Smooth muscle cell (in vitro differentiated cells): ENCODE measurements at regions not wholly inside any gene's neighbourhood (a gene's known extent, or its start where the extent isn't known, plus 50 kb on each side); places are given as distances from the start of the nearest gene placed in this dataset.

Experiments
- DNase-seq: peaks from one replicate; lab custom pipeline; 2025; ENCODE audit not compliant: unreplicated experiment; lab: John Stamatoyannopoulos, UW
- H2AFZ ChIP-seq: fragments of 200-600 bp; sonication (generic); 2 replicates; pipeline ENCODE4 v1.6.0; 2016; ENCODE audit warnings: antibody characterized with exemption, low read depth, mild to moderate bottlenecking
- H3F3A ChIP-seq: fragments of 200-600 bp; sonication (generic); 2 replicates; pipeline ENCODE4 v1.6.0; 2017; ENCODE audit warnings: antibody characterized with exemption, low read depth
- H3K27ac ChIP-seq: fragments of 200-600 bp; sonication (generic); 2 replicates; pipeline ENCODE4 v1.5.1; 2016; ENCODE audit warnings: low read depth, mild to moderate bottlenecking
- H3K27me3 ChIP-seq: fragments of 200-600 bp; sonication (generic); 2 replicates; pipeline ENCODE4 v1.6.1; 2016; ENCODE audit warnings: low read depth, mild to moderate bottlenecking
- H3K36me3 ChIP-seq: fragments of 200-600 bp; sonication (generic); 2 replicates; pipeline ENCODE4 v1.5.1; 2016; ENCODE audit warnings: low read depth
- H3K4me1 ChIP-seq: fragments of 200-600 bp; sonication (generic); 2 replicates; pipeline ENCODE4 v1.5.1; 2016; ENCODE audit warnings: low read depth
- H3K4me2 ChIP-seq: fragments of 200-600 bp; sonication (generic); 2 replicates; pipeline ENCODE4 v1.6.0; 2016; ENCODE audit warnings: mild to moderate bottlenecking
- H3K4me3 ChIP-seq: fragments of 200-600 bp; sonication (generic); 2 replicates; pipeline ENCODE4 v1.5.1; 2016; ENCODE audit warnings: mild to moderate bottlenecking
- H3K79me2 ChIP-seq: fragments of 200-600 bp; sonication (generic); 2 replicates; pipeline ENCODE4 v1.6.0; 2016; ENCODE audit warnings: low read depth, mild to moderate bottlenecking
- H3K9ac ChIP-seq: fragments of 200-600 bp; sonication (generic); 2 replicates; pipeline ENCODE4 v1.6.0; 2016; ENCODE audit warnings: low read depth
- H3K9me3 ChIP-seq: fragments of 200-600 bp; sonication (generic); replicated peaks from 2 replicates; pipeline ENCODE4 v1.5.1; 2016; ENCODE audit warnings: low read depth
- H4K20me1 ChIP-seq: fragments of 200-600 bp; sonication (generic); 2 replicates; pipeline ENCODE4 v1.6.0; 2016; ENCODE audit warnings: low read depth
- WGBS: methylation state at CpG from one replicate; pipeline ENCODE4 v1.1.7; 2016; ENCODE audit warnings: low lambda C conversion rate; 5-methylcytosine and 5-hydroxymethylcytosine counted together
- TF ChIP-seq, protein P1 (sequence below): fragments of 200-600 bp; sonication (generic); IDR thresholded peaks from 2 replicates; pipeline ENCODE4 v1.5.1; 2017; ENCODE audit warnings: borderline replicate concordance, mild to moderate bottlenecking, antibody characterized with exemption; ENCODE audit not compliant: insufficient read depth, poor library complexity, severe bottlenecking

DNA sequence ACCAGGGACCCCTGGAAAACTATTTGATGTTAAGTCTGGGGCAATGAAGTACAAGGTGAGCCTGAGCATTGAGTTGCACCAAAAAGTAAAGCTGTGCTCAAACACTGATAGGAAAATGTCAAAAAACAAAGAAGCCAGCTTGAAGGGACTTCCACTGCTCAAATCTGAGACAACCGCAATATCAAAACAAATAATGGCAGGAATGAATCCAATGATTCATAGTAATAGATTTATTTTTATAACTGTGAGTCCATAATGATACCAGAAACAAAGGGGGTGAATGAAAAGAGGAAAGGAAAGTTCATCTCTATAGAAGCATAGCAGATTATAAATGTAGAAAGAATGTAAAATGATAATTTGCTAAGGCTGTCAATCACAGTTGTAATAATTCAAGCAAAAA, 237.3 kb upstream of the ZBTB20 start:
- Histone ChIP-seq H3K9ac (no peak overlapping the region), H3K79me2 (no peaks in the 10 kb centered on the region), H3K4me2 (no peak overlapping the region), H3K9me3 (no peaks in the 10 kb centered on the region), H3K27ac (no peak overlapping the region), H3K4me3 (no peak overlapping the region), H4K20me1 (no peaks in the 10 kb centered on the region), H3F3A (no peaks in the 10 kb centered on the region), H3K36me3 (no peaks in the 10 kb centered on the region), H3K4me1 (peaks cover 7% of the 10 kb centered on the region), H2AFZ (no peak overlapping the region), H3K27me3 (no peaks in the 10 kb centered on the region)
- TF ChIP-seq, protein P1, sequence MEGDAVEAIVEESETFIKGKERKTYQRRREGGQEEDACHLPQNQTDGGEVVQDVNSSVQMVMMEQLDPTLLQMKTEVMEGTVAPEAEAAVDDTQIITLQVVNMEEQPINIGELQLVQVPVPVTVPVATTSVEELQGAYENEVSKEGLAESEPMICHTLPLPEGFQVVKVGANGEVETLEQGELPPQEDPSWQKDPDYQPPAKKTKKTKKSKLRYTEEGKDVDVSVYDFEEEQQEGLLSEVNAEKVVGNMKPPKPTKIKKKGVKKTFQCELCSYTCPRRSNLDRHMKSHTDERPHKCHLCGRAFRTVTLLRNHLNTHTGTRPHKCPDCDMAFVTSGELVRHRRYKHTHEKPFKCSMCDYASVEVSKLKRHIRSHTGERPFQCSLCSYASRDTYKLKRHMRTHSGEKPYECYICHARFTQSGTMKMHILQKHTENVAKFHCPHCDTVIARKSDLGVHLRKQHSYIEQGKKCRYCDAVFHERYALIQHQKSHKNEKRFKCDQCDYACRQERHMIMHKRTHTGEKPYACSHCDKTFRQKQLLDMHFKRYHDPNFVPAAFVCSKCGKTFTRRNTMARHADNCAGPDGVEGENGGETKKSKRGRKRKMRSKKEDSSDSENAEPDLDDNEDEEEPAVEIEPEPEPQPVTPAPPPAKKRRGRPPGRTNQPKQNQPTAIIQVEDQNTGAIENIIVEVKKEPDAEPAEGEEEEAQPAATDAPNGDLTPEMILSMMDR: no peak
- WGBS: 94% methylated on average over 1 of the region's 1 CpG
- no peak for DNase-seq

DNA sequence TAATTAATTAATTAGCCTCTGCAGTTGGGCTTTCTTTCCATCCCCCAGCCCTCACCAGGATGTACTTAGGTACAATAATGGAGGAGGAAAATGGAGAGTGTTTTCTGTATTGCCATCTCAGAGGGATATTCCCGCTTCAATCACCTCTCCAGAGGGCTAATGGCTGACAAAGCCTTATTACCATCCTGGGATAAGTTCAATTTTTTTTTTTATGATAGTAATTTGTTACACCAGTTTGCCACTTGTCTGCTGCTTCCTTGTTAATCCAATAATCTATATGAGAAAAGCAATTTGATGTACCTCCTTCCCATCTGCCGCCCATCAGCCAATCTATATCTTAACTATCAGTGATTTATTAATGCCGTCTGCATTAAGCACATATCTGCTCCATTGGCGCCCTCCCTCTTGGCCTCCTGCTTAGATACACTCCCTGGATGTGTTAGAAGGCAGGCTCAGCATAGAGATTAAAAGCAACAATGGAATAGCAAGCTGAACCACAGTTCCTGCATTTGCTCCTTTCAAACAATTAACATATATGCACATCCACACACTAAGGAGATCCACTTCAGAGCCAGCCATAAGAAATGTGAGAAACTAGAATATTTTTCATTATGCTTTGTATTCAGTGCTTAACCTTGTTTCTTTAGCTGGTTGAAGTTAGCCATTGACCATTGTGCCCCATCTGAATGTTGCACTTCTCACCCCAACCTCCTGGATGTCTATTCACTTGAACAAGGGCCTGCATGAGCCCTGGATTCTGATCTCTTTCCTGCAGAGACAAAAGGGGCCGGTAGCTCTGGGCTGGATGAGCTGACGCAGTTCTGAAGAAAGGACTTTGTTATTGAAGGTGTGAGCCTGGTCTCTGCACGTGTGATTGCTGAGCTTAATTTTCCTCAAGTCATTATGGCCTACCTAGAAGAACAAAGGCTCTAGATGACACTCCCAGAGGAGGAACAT, 237.3 kb upstream of the GAP43 start:
- Histone ChIP-seq H3K9ac (no peak overlapping the region), H3K36me3 (no peaks in the 10 kb centered on the region), H3K79me2 (no peaks in the 10 kb centered on the region), H3F3A (no peaks in the 10 kb centered on the region), H3K9me3 (no peaks in the 10 kb centered on the region), H3K27ac (no peak overlapping the region), H2AFZ (no peak overlapping the region), H3K27me3 (no peaks in the 10 kb centered on the region), H3K4me2 (no peak overlapping the region), H3K4me3 (no peak overlapping the region), H4K20me1 (no peaks in the 10 kb centered on the region), H3K4me1 (peaks cover 7% of the 10 kb centered on the region)
- no peak for DNase-seq
- 94% methylated on average over 7 of the region's 7 CpGs for WGBS
- TF ChIP-seq, protein P1: no peak

DNA sequence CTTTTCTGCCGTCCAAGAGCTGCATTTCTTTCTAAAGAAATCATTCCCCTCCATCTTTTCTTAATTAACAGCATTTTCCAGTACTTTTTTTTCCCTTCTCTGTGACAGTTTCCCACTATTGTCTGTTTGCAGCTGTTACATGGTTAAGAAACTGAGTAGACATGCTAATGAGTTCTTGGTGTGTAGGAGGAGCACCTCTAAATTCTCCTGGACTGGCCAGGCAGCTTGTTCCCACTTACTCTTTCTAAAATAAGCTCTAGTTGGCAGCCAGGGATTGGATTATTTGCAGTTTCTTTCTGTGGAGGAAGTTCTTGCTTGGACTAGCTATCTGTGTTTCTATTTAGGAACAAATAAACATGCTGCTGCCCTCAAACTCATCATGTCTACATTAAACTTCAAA, 235.1 kb upstream of the GAP43 start:
- Histone ChIP-seq H2AFZ (peak overlapping the region; percentile 63), H3K9ac (no peak overlapping the region), H3K4me3 (no peak overlapping the region), H3K4me1 (peaks cover 7% of the 10 kb centered on the region), H3K36me3 (no peaks in the 10 kb centered on the region), H3K79me2 (no peaks in the 10 kb centered on the region), H3K4me2 (peak overlapping the region; percentile 44), H3K9me3 (no peaks in the 10 kb centered on the region), H3K27me3 (no peaks in the 10 kb centered on the region), H3K27ac (peak overlapping the region; percentile 73), H4K20me1 (no peaks in the 10 kb centered on the region), H3F3A (no peaks in the 10 kb centered on the region)
- 63% methylated on average over 1 of the region's 1 CpG for WGBS
- TF ChIP-seq, protein P1: no peak
- DNase-seq: no peak
